ENCODE measurements at regions not wholly inside any gene's neighbourhood (a gene's known extent, or its start where the extent isn't known, plus 50 kb on each side); places are given as distances from the start of the nearest gene placed in this dataset.

GRCh38 chr5:74422671-74423070 lies 217.9 kb downstream of the ENC1 start:
- TF ChIP-seq CTCF (IDR thresholded peaks at IDR 0.05; ENCODE audit: extremely low read depth in 1 of 2, insufficient read depth in 1 of 2, low read depth in 1 of 2, low read length in 2 of 2) (no peak), POLR2AphosphoS5 (IDR thresholded peaks at IDR 0.05; ENCODE audit: insufficient read depth, low read depth, low read length) (no peak), EZH2 (IDR thresholded peaks at IDR 0.05; ENCODE audit: borderline replicate concordance, low read depth, low read length, severe bottlenecking) (no peak), MAX (IDR thresholded peaks at IDR 0.05; ENCODE audit: insufficient read depth, insufficient read length) (no peak)

Measured in endothelial cell of umbilical vein (primary cell).